Vagina (tissue), 2 donors: ENCODE measurements at regions not wholly inside any gene's neighbourhood (a gene's known extent, or its start where the extent isn't known, plus 50 kb on each side); places are given as distances from the start of the nearest gene placed in this dataset.

Experiments
- CTCF ChIP-seq, 3 experiments: fragments of 450-650 bp in 2 of 3; fragments of 200-600 bp in 1 of 3; sonication (generic) in 1 of 3; IDR thresholded peaks; one replicate each; pipeline ENCODE4 v1.5.1; 2017 to 2019; ENCODE audit warnings: antibody characterized with exemption in 3 of 3, mild to moderate bottlenecking in 2 of 3, moderate library complexity in 2 of 3
- POLR2A ChIP-seq, 2 donors: fragments of 450-650 bp; IDR thresholded peaks; one replicate each; pipeline ENCODE4 v1.6.1; 2017; ENCODE audit warnings: antibody characterized with exemption in 2 of 2, mild to moderate bottlenecking in 2 of 2, moderate library complexity in 2 of 2
- POLR2AphosphoS5 ChIP-seq, 2 donors: sonication (generic); formaldehyde crosslinking; IDR thresholded peaks; one replicate each; pipeline ENCODE4 v1.9.0; 2017; ENCODE audit warnings: antibody characterized with exemption in 2 of 2, mild to moderate bottlenecking in 2 of 2, low read depth in 1 of 2; ENCODE audit not compliant: insufficient read depth in 1 of 2

GRCh38 chr18:30455741-30456140 is 586.8 kb downstream of the DSC3 start:
- TF ChIP-seq CTCF (IDR thresholded peaks at IDR 0.05) (no peak), POLR2AphosphoS5 (IDR thresholded peaks at IDR 0.05; ENCODE audit: insufficient read depth in 1 of 2, low read depth in 1 of 2) (no peak), POLR2A (IDR thresholded peaks at IDR 0.05) (no peak)
